ENCODE measurements at regions not wholly inside any gene's neighbourhood (a gene's known extent, or its start where the extent isn't known, plus 50 kb on each side); places are given as distances from the start of the nearest gene placed in this dataset.

- ATAC-seq: no peak
- TF ChIP-seq ZNF8 (CRISPR knock-in tag; IDR thresholded peaks at IDR 0.05) (no peak), ZNF565 (CRISPR knock-in tag; conservative IDR thresholded peaks at IDR 0.05; ENCODE audit: low read depth) (no peak), TCF4 (CRISPR knock-in tag; IDR thresholded peaks at IDR 0.05; ENCODE audit: borderline replicate concordance) (no peak), RARB (CRISPR knock-in tag; IDR thresholded peaks at IDR 0.05) (no peak), ARNTL (CRISPR knock-in tag; IDR thresholded peaks at IDR 0.05; ENCODE audit: borderline replicate concordance, low read depth) (no peak), SNAI2 (CRISPR knock-in tag; IDR thresholded peaks at IDR 0.05) (no peak), ZFP3 (CRISPR knock-in tag; IDR thresholded peaks at IDR 0.05) (no peak), ISL1 (CRISPR knock-in tag; IDR thresholded peaks at IDR 0.05) (no peak), CSDC2 (CRISPR knock-in tag; IDR thresholded peaks at IDR 0.05) (no peak), TSHZ2 (CRISPR knock-in tag; IDR thresholded peaks at IDR 0.05) (no peak), CREB5 (CRISPR knock-in tag; IDR thresholded peaks at IDR 0.05; ENCODE audit: low read depth) (no peak), GLIS3 (CRISPR knock-in tag; IDR thresholded peaks at IDR 0.05) (no peak), ESRRG (CRISPR knock-in tag; IDR thresholded peaks at IDR 0.05) (no peak), ZFP30 (CRISPR knock-in tag; IDR thresholded peaks at IDR 0.05) (no peak), BACH2 (CRISPR knock-in tag; IDR thresholded peaks at IDR 0.05; ENCODE audit: borderline replicate concordance) (no peak), OSR1 (CRISPR knock-in tag; IDR thresholded peaks at IDR 0.05) (no peak), ZC3H10 (CRISPR knock-in tag; IDR thresholded peaks at IDR 0.05) (no peak)
- TF ChIP-seq, protein P1, sequence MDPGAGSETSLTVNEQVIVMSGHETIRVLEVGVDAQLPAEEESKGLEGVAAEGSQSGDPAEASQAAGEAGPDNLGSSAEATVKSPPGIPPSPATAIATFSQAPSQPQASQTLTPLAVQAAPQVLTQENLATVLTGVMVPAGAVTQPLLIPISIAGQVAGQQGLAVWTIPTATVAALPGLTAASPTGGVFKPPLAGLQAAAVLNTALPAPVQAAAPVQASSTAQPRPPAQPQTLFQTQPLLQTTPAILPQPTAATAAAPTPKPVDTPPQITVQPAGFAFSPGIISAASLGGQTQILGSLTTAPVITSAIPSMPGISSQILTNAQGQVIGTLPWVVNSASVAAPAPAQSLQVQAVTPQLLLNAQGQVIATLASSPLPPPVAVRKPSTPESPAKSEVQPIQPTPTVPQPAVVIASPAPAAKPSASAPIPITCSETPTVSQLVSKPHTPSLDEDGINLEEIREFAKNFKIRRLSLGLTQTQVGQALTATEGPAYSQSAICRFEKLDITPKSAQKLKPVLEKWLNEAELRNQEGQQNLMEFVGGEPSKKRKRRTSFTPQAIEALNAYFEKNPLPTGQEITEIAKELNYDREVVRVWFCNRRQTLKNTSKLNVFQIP (CRISPR knock-in tag; IDR thresholded peaks at IDR 0.05; ENCODE audit: borderline replicate concordance, low read depth): no peak
- TF ChIP-seq, protein P2, sequence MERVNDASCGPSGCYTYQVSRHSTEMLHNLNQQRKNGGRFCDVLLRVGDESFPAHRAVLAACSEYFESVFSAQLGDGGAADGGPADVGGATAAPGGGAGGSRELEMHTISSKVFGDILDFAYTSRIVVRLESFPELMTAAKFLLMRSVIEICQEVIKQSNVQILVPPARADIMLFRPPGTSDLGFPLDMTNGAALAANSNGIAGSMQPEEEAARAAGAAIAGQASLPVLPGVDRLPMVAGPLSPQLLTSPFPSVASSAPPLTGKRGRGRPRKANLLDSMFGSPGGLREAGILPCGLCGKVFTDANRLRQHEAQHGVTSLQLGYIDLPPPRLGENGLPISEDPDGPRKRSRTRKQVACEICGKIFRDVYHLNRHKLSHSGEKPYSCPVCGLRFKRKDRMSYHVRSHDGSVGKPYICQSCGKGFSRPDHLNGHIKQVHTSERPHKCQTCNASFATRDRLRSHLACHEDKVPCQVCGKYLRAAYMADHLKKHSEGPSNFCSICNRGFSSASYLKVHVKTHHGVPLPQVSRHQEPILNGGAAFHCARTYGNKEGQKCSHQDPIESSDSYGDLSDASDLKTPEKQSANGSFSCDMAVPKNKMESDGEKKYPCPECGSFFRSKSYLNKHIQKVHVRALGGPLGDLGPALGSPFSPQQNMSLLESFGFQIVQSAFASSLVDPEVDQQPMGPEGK (CRISPR knock-in tag; IDR thresholded peaks at IDR 0.05; ENCODE audit: borderline replicate concordance): no peak
These were observed 65.3 kb upstream of the MAPK4 start for GRCh38 chr18:50494569-50494968.

- TF ChIP-seq CSRNP3 (CRISPR knock-in tag; IDR thresholded peaks at IDR 0.05): no peak
- TF ChIP-seq TCF4 (CRISPR knock-in tag; IDR thresholded peaks at IDR 0.05; ENCODE audit: borderline replicate concordance): no peak
- no peak for TF ChIP-seq OSR1 (CRISPR knock-in tag; IDR thresholded peaks at IDR 0.05)
- no peak for TF ChIP-seq ZFP3 (CRISPR knock-in tag; IDR thresholded peaks at IDR 0.05)
- no peak for TF ChIP-seq CSDC2 (CRISPR knock-in tag; IDR thresholded peaks at IDR 0.05)
- no peak for TF ChIP-seq CREB5 (CRISPR knock-in tag; IDR thresholded peaks at IDR 0.05; ENCODE audit: low read depth)
- TF ChIP-seq ZNF70 (CRISPR knock-in tag; IDR thresholded peaks at IDR 0.05): no peak
- TF ChIP-seq BACH2 (CRISPR knock-in tag; IDR thresholded peaks at IDR 0.05; ENCODE audit: borderline replicate concordance): no peak
- TF ChIP-seq, protein P1 (CRISPR knock-in tag; IDR thresholded peaks at IDR 0.05; ENCODE audit: borderline replicate concordance, low read depth): no peak
- no peak for TF ChIP-seq ISL1 (CRISPR knock-in tag; IDR thresholded peaks at IDR 0.05)
- TF ChIP-seq ESRRG (CRISPR knock-in tag; IDR thresholded peaks at IDR 0.05): no peak
- TF ChIP-seq ARNTL (CRISPR knock-in tag; IDR thresholded peaks at IDR 0.05; ENCODE audit: borderline replicate concordance, low read depth): no peak
- ATAC-seq: no peak
These were observed 53.5 kb upstream of the MAPK4 start for GRCh38 chr18:50506362-50506761.
